ENCODE measurements at regions not wholly inside any gene's neighbourhood (a gene's known extent, or its start where the extent isn't known, plus 50 kb on each side); places are given as distances from the start of the nearest gene placed in this dataset.

GRCh38 chr4:11568511-11568910, 139.8 kb upstream of the HS3ST1 start:
- TF ChIP-seq POLR2A (IDR thresholded peaks at IDR 0.05) (no peak), CTCF (IDR thresholded peaks at IDR 0.05) (no peak)
- intact Hi-C loops (cut with DNase I): no loop called here
- H3K4me3 ChIP-seq: no peak overlapping the region

GRCh38 chr4:11566444-11567022, 137.8 kb upstream of the HS3ST1 start:
- intact Hi-C loops (cut with DNase I): no loop called here
- no peaks in the 10 kb centered on the region for H3K36me3 ChIP-seq (replicated peaks in 1 of 2)

More at GRCh38 chr4:11568511-11568910, 139.8 kb upstream of the HS3ST1 start:
- H3K4me1 ChIP-seq (replicated peaks in 1 of 2): no peaks in the 10 kb centered on the region
- no peak overlapping the region for H3K27ac ChIP-seq
- no peaks in the 10 kb centered on the region for H3K9me3 ChIP-seq (replicated peaks in 1 of 3)
- H3K27me3 ChIP-seq: no peaks in the 10 kb centered on the region
- no peak for DNase-seq
- no peaks in the 10 kb centered on the region for H3K36me3 ChIP-seq (replicated peaks in 1 of 2)

GRCh38 chr4:11565899-11566298, 137.2 kb upstream of the HS3ST1 start:
- WGBS, 4 donors: 74 to 91% (median 85%) methylated on average over 2 of the region's 2 CpGs
- no peak for TF ChIP-seq POLR2A (IDR thresholded peaks at IDR 0.05)
- TF ChIP-seq CTCF (IDR thresholded peaks at IDR 0.05): no peak

More at GRCh38 chr4:11566444-11567022, 137.8 kb upstream of the HS3ST1 start:
- no peaks in the 10 kb centered on the region for H3K4me1 ChIP-seq (replicated peaks in 1 of 2)
- no peaks in the 10 kb centered on the region for H3K27me3 ChIP-seq
- TF ChIP-seq POLR2A (IDR thresholded peaks at IDR 0.05): no peak
- no peak for TF ChIP-seq CTCF (IDR thresholded peaks at IDR 0.05)
- no peaks in the 10 kb centered on the region for H3K9me3 ChIP-seq (replicated peaks in 1 of 3)
- no peak for DNase-seq
- H3K27ac ChIP-seq: no peak overlapping the region
- H3K4me3 ChIP-seq: no peak overlapping the region
- WGBS, 4 donors: 57 to 79% (median 66%) methylated on average over 2 of the region's 2 CpGs

GRCh38 chr4:11565213-11565612, 136.5 kb upstream of the HS3ST1 start:
- Histone ChIP-seq H3K27me3 (no peaks in the 10 kb centered on the region), H3K27ac (no peak overlapping the region), H3K36me3 (replicated peaks in 1 of 2) (no peaks in the 10 kb centered on the region), H3K4me1 (replicated peaks in 1 of 2) (no peaks in the 10 kb centered on the region), H3K9me3 (replicated peaks in 1 of 3) (no peaks in the 10 kb centered on the region), H3K4me3 (no peak overlapping the region)
- DNase-seq: no peak
- 74 to 85% (median 83%) methylated on average over 1 of the region's 1 CpG for WGBS, 4 donors
- intact Hi-C loops (cut with DNase I): no loop called here
- TF ChIP-seq CTCF (IDR thresholded peaks at IDR 0.05) (no peak), POLR2A (IDR thresholded peaks at IDR 0.05) (no peak)

More at GRCh38 chr4:11565899-11566298, 137.2 kb upstream of the HS3ST1 start:
- Histone ChIP-seq H3K4me3 (no peak overlapping the region), H3K27me3 (no peaks in the 10 kb centered on the region), H3K36me3 (replicated peaks in 1 of 2) (no peaks in the 10 kb centered on the region), H3K27ac (no peak overlapping the region), H3K9me3 (replicated peaks in 1 of 3) (no peaks in the 10 kb centered on the region), H3K4me1 (replicated peaks in 1 of 2) (no peaks in the 10 kb centered on the region)
- no peak for DNase-seq
- intact Hi-C loops (cut with DNase I): no loop called here
